ENCODE measurements at regions not wholly inside any gene's neighbourhood (a gene's known extent, or its start where the extent isn't known, plus 50 kb on each side); places are given as distances from the start of the nearest gene placed in this dataset.

DNA sequence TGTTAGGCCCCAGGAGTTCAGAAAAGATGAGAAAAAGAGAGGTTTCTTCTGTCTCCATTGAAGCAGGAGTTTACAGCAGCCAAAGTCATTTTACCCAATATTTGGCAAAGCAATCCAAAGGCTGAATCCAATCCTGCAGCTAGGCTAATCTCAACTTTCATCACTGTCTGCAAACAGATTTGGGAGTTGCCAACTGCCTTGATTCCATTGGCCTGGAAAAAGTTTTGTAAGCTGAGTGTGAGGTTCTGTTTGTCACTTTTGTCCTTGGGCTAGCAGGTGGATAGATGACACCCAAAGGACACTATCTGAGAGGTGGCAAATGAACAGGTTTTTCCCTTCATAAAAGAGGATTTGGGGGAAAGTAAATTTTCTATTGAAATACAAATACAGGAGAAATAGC lies 56.6 kb upstream of the SETBP1 start:
- no peak for ATAC-seq

DNA sequence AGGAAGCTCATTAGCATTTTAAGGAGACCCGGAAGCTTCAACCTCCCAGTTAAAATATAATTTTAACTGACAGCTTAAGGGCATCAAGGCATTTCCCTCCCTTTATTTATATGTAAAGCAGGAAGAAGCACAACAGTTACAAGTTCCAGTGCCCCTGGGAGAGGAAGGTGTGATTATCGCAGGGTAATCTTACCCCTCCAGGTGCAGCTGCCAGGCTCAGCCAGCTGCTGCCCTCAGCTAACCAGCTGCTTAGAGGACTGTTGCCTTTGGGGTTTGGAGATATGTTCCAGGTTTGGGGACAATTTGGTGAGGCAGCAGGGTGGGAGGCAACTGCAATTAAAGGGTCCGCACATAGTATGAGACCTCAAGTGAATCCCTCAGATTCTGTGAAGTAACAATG lies 55.3 kb upstream of the SETBP1 start:
- ATAC-seq: no peak

DNA sequence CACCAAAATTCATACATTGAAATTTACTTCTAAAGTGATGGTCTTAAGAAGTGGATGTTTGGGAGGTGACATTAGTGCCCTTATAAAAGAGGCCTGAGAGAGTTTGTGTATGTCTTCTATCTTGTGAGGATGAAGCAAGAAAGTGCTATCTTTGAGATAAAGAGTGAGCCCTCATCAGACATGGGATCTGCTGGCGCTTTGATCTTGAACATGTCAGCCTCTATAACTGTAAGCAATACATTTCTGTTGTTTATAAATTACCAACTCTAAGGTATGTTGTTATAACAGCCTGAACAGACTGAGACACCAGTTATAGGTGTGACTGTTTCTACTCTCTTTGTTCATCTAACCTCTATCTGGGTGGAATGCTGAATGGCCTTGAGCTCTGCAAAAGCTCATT lies 54.5 kb upstream of the SETBP1 start:
- no peak for ATAC-seq

DNA sequence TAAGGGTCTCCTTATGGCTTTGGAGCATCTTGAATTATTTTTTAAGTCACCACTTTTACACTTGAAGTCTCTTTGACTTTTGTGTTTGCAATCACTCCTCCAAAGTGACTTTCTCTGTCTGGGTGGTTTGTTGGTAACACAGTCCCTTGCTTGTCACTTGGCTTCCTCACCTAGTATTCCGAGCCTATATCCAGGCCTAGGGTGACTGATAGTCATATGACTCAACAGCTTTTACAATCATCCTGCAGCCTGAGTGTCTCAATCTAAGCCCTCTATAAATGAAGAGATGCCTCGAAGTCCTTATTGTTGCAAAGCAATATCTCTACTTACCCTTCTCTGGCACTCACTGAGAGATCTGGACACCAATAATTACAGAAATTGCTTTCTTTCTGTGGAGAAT lies 53.9 kb upstream of the SETBP1 start:
- no peak for ATAC-seq

DNA sequence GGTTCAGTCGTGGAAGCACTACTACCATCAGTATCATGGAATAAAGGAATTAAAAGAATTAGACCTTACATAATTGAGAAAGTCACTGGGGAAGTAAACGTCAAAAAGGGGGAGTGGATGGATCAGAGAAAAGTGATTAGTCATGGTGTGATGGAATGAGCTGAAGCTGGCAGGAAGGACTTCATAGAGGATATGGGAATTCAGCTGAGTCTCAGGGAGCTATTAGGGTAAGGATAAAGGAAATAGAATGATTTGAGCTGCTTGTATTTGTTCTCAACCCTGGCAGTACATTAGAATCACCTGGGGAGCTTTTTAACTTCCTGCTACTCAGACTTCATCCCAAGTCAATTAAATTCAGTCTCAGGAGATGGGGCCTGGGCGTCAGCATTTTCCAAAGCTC lies 53.4 kb upstream of the SETBP1 start:
- ATAC-seq: no peak

DNA sequence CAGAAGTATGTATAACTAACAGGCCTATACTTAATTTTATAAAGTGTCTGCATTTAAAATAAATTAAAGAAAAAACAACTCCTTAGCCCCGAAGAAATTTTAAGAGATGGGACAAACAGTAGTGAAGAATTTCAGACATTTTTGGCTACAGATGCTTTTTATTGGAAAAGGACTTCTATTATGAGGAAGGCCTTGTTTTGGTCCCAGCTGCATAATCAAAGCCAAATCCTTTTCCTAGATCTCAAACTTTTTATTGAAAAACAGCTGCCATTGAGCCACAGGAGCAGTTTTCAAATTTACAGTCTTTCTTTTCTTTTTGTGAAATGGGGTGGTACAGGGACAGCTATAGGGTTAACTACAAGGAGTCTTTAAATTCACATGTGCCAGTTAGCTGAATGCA lies 51.3 kb upstream of the SETBP1 start:
- ATAC-seq: no peak

DNA sequence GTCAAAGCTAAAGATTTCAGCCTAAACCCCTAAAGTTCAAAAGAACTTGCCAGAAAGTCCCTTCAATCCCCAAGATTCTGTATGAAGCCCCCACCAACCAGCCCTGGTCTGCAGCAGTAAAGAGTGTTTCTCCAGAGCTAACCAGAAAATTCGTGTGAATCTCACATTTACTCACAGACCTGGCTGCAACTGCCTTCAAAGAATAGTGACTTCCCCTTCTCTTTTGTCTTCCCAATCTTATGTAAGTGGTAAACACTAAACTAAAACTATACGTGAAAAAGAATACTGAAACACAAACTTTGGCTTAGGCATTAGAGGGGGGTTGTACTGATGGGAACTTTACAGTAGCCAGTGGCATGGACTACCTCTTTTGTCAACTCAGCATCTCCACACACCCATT lies 50.6 kb upstream of the SETBP1 start:
- peak in 1 of 2 donors; percentile 17 for ATAC-seq
